ENCODE measurements at regions not wholly inside any gene's neighbourhood (a gene's known extent, or its start where the extent isn't known, plus 50 kb on each side); places are given as distances from the start of the nearest gene placed in this dataset.

DNA sequence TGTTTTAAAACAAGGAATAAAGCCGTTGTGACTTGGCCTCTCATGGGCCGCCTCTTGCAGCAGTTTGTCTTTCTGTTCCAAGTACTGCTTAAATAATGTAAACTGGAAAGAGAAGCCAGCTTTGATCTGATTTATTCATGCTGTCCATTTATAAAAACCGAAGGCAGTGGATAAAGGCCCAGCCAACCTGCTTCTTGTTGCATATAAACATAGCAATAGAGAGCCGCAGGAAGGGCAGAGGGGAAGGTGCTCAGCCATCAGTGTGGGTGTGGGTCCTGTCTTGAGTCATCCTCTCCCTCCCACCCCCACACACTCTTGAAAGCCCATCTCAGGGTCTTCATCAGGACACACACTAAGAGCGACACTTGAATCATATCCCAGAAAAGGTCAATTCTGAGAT lies 187.9 kb upstream of the FAM9B start:
- in situ Hi-C loops (cut with MboI): no loop called here
- H3K4me1 ChIP-seq (ENCODE audit: control insufficient read depth, insufficient read depth, low read length): no peaks in the 10 kb centered on the region
- H3K79me2 ChIP-seq (ENCODE audit: control insufficient read depth, insufficient read depth, low read length): no peaks in the 10 kb centered on the region
- TF ChIP-seq, protein P1, sequence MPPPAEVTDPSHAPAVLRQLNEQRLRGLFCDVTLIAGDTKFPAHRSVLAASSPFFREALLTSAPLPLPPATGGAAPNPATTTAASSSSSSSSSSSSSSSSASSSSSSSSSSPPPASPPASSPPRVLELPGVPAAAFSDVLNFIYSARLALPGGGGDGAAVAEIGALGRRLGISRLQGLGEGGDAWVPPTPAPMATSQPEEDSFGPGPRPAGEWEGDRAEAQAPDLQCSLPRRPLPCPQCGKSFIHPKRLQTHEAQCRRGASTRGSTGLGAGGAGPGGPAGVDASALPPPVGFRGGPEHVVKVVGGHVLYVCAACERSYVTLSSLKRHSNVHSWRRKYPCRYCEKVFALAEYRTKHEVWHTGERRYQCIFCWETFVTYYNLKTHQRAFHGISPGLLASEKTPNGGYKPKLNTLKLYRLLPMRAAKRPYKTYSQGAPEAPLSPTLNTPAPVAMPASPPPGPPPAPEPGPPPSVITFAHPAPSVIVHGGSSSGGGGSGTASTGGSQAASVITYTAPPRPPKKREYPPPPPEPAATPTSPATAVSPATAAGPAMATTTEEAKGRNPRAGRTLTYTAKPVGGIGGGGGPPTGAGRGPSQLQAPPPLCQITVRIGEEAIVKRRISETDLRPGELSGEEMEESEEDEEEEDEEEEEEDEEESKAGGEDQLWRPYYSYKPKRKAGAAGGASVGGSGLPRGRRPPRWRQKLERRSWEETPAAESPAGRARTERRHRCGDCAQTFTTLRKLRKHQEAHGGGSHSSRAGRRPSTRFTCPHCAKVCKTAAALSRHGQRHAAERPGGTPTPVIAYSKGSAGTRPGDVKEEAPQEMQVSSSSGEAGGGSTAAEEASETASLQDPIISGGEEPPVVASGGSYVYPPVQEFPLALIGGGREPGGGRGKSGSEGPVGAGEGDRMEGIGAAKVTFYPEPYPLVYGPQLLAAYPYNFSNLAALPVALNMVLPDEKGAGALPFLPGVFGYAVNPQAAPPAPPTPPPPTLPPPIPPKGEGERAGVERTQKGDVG (CRISPR knock-in tag; IDR thresholded peaks at IDR 0.05): no peak
- no peak for TF ChIP-seq CHD2 (IDR thresholded peaks at IDR 0.05; ENCODE audit: borderline replicate concordance, low read depth, low read length)
- no peak for TF ChIP-seq RELA (IDR thresholded peaks at IDR 0.05; ENCODE audit: borderline replicate concordance, partially characterized antibody)
- no peak for TF ChIP-seq CBFB (IDR thresholded peaks at IDR 0.05; ENCODE audit: low read depth)
- ChIA-PET POLR2A (no interaction called here), RAD21 (ENCODE audit: unreplicated experiment) (no interaction called here), CTCF (no interaction called here), SMC1A (ENCODE audit: uncharacterized antibody, unreplicated experiment) (no interaction called here)
- H3K27me3 ChIP-seq (replicated peaks in 1 of 2; ENCODE audit: control insufficient read depth in 2 of 2, insufficient read depth in 2 of 2, low read length in 1 of 2): no peaks in the 10 kb centered on the region
- no peak overlapping the region for H2AFZ ChIP-seq (ENCODE audit: control insufficient read depth, low read depth, low read length)
- BruUV-seq (replicated peaks): no TSS peak
- H3K9ac ChIP-seq (ENCODE audit: control insufficient read depth, insufficient read depth, low read length): no peak overlapping the region
- no peak overlapping the region for H3K4me3 ChIP-seq
- 53% methylated on average over 5 of the region's 5 CpGs for WGBS (ENCODE audit: insufficient coverage, insufficient replicate concordance, low lambda C conversion rate, missing lambda C conversion rate)
- intact Hi-C loops (cut with micrococcal nuclease; ENCODE audit: unreplicated experiment): no loop called here
- ATAC-seq (no peak), DNase-seq (ENCODE audit: low read depth, low spot score) (no peak), FAIRE-seq (no peak)
- H3K27ac ChIP-seq (ENCODE audit: control insufficient read depth, insufficient read depth): no peak overlapping the region
- H3K4me2 ChIP-seq (ENCODE audit: control insufficient read depth, insufficient read depth): no peak overlapping the region
- no peaks in the 10 kb centered on the region for H4K20me1 ChIP-seq (ENCODE audit: control insufficient read depth, insufficient read depth)
- no peaks in the 10 kb centered on the region for H3K9me3 ChIP-seq (replicated peaks; ENCODE audit: control insufficient read depth, insufficient read depth, low read length)
- no peaks in the 10 kb centered on the region for H3K36me3 ChIP-seq (ENCODE audit: control insufficient read depth in 2 of 2, insufficient read depth in 2 of 2, low read length in 1 of 2)

DNA sequence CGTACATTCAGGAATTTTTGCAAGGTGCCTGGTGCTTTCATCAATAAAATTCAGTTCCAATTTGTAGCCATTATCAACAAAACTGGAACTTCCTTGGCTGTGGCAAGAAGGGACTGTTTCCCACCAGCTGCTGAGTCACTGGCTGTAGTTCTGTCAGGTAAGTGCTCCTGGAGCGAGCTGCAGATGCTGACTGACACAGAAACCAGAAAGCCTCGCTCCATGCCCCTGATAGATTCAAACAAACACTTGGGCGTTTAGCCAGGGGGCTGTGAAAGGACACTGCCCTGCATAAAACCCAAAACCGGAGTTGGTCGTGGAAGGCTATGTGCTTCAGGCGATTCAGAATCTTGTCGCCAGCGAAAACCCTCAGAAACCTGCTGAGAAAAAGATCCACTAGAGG lies 188.4 kb upstream of the FAM9B start:
- no peaks in the 10 kb centered on the region for H4K20me1 ChIP-seq (ENCODE audit: control insufficient read depth, insufficient read depth)
- no peak overlapping the region for H3K27ac ChIP-seq (ENCODE audit: control insufficient read depth, insufficient read depth)
- ChIA-PET RAD21 (ENCODE audit: unreplicated experiment) (no interaction called here), SMC1A (ENCODE audit: uncharacterized antibody, unreplicated experiment) (no interaction called here), CTCF (no interaction called here), POLR2A (no interaction called here)
- H3K9ac ChIP-seq (ENCODE audit: control insufficient read depth, insufficient read depth, low read length): no peak overlapping the region
- ATAC-seq: no peak
- H3K4me2 ChIP-seq (ENCODE audit: control insufficient read depth, insufficient read depth): no peak overlapping the region
- H2AFZ ChIP-seq (ENCODE audit: control insufficient read depth, low read depth, low read length): no peak overlapping the region
- H3K27me3 ChIP-seq (replicated peaks in 1 of 2; ENCODE audit: control insufficient read depth in 2 of 2, insufficient read depth in 2 of 2, low read length in 1 of 2): no peaks in the 10 kb centered on the region
- FAIRE-seq: no peak
- H3K79me2 ChIP-seq (ENCODE audit: control insufficient read depth, insufficient read depth, low read length): no peaks in the 10 kb centered on the region
- 40% methylated on average over 9 of the region's 9 CpGs for WGBS (ENCODE audit: insufficient coverage, insufficient replicate concordance, low lambda C conversion rate, missing lambda C conversion rate)
- in situ Hi-C loops (cut with MboI): no loop called here
- H3K4me1 ChIP-seq (ENCODE audit: control insufficient read depth, insufficient read depth, low read length): no peaks in the 10 kb centered on the region
- no TSS peak for BruUV-seq (replicated peaks)
- intact Hi-C loops (cut with micrococcal nuclease; ENCODE audit: unreplicated experiment): no loop called here
- no peak overlapping the region for H3K4me3 ChIP-seq
- DNase-seq (ENCODE audit: low read depth, low spot score): no peak
- H3K36me3 ChIP-seq (ENCODE audit: control insufficient read depth in 2 of 2, insufficient read depth in 2 of 2, low read length in 1 of 2): no peaks in the 10 kb centered on the region
- H3K9me3 ChIP-seq (replicated peaks; ENCODE audit: control insufficient read depth, insufficient read depth, low read length): no peaks in the 10 kb centered on the region
- TF ChIP-seq TCF7 (IDR thresholded peaks at IDR 0.05; ENCODE audit: borderline replicate concordance) (no peak), SREBF2 (IDR thresholded peaks at IDR 0.05; ENCODE audit: low read length) (no peak), PKNOX1 (IDR thresholded peaks at IDR 0.05) (no peak), CEBPZ (IDR thresholded peaks at IDR 0.05; ENCODE audit: low read depth, low read length) (no peak), SMARCA5 (IDR thresholded peaks at IDR 0.05) (no peak), TARDBP (IDR thresholded peaks at IDR 0.05; ENCODE audit: borderline replicate concordance) (no peak), USF1 (IDR thresholded peaks at IDR 0.05; ENCODE audit: borderline replicate concordance, extremely low read length, insufficient read depth, low read depth, low read length) (no peak)

Data from GM12878 (cell line).